MM.1S (cell line): ENCODE measurements at regions not wholly inside any gene's neighbourhood (a gene's known extent, or its start where the extent isn't known, plus 50 kb on each side); places are given as distances from the start of the nearest gene placed in this dataset.
A peak's percentile ranks its signal among the peaks of the same experiment; 100 is the strongest.

Source experiments
- CTCF ChIP-seq: fragments of 300-600 bp; sonication (generic); IDR thresholded peaks from 2 replicates; pipeline ENCODE4 v1.5.1; 2016; ENCODE audit warnings: antibody characterized with exemption, low read length, mixed read lengths
- EZH2 ChIP-seq: fragments of 300-600 bp; sonication (generic); optimal IDR thresholded peaks from 2 replicates; pipeline ENCODE3; 2017; ENCODE audit warnings: low read depth, mild to moderate bottlenecking, antibody characterized with exemption, low read length, mixed read lengths
- EZH2phosphoT487 ChIP-seq: fragments of 300-600 bp; sonication (generic); IDR thresholded peaks from 2 replicates; pipeline ENCODE4 v1.6.1; 2018; ENCODE audit warnings: antibody characterized with exemption, low read length

- TF ChIP-seq CTCF (peak; percentile 73), EZH2 (no peak), EZH2phosphoT487 (no peak)
Measured at GRCh38 chr20:1802385-1803060, 92.7 kb upstream of the SIRPA start.
